H1 (cell line): ENCODE measurements at regions not wholly inside any gene's neighbourhood (a gene's known extent, or its start where the extent isn't known, plus 50 kb on each side); places are given as distances from the start of the nearest gene placed in this dataset.

Experiments
- CTCF ChIA-PET: fragments of 300-600 bp; sonication (Branson Sonifier 250); formaldehyde crosslinking; loops from one replicate; lab custom pipeline; 2021; ENCODE audit not compliant: partially characterized antibody; lab: Charles Lee
- POLR2A ChIA-PET: fragments of 300-600 bp; sonication (Branson Sonifier 250); formaldehyde crosslinking; loops from one replicate; lab custom pipeline; 2021; ENCODE audit warnings: inconsistent platforms; ENCODE audit not compliant: partially characterized antibody; lab: Charles Lee
- DNase-seq, 2 experiments: peaks; one replicate each; pipeline versions ENCODE4 v3.0.0 to v3.0.0-alpha.2; 2010 to 2022; ENCODE audit warnings: low spot score in 2 of 2, low read depth in 1 of 2, mixed read lengths in 1 of 2
- FAIRE-seq: peaks from 2 replicates; lab custom pipeline; 2011; peaks lifted over from hg19 to GRCh38; lab: Jason Lieb, UNC
- H2AFZ ChIP-seq: 2 replicates; pipeline ENCODE4 v1.8.1; 2012; ENCODE audit warnings: low read length, inconsistent platforms
- H2AK5ac ChIP-seq: 2 replicates; pipeline ENCODE4 v1.6.1; 2013; ENCODE audit warnings: low read depth, low read length
- H2BK120ac ChIP-seq: replicated peaks from 2 replicates; pipeline ENCODE3; 2013; ENCODE audit warnings: low read depth, low read length, inconsistent platforms
- H2BK12ac ChIP-seq: 2 replicates; pipeline ENCODE4 v1.6.1; 2013; ENCODE audit warnings: low read depth, low read length
- H2BK15ac ChIP-seq: 2 replicates; pipeline ENCODE4 v1.6.1; 2013; ENCODE audit warnings: low read length
- H2BK20ac ChIP-seq: 2 replicates; pipeline ENCODE4 v1.6.1; 2013; ENCODE audit warnings: low read length
- H2BK5ac ChIP-seq: 2 replicates; pipeline ENCODE4 v1.6.1; 2013; ENCODE audit warnings: low read depth, low read length
- H3K14ac ChIP-seq: 2 replicates; pipeline ENCODE4 v1.6.1; 2013; ENCODE audit warnings: inconsistent platforms; ENCODE audit not compliant: insufficient read length
- H3K18ac ChIP-seq: 2 replicates; pipeline ENCODE4 v1.6.1; 2013; ENCODE audit warnings: low read length; ENCODE audit errors: extremely low read depth
- H3K23ac ChIP-seq: 2 replicates; pipeline ENCODE4 v1.6.1; 2013; ENCODE audit warnings: inconsistent platforms; ENCODE audit not compliant: insufficient read length
- H3K23me2 ChIP-seq: 2 replicates; pipeline ENCODE4 v1.6.1; 2013; ENCODE audit warnings: low read depth, low read length
- H3K27ac ChIP-seq: 2 replicates; pipeline ENCODE4 v1.6.1; 2011; ENCODE audit warnings: low read depth, low read length, inconsistent platforms
- H3K27me3 ChIP-seq, 4 experiments: replicated peaks in 1 of 4; 1 replicate in 1 of 4; 2 replicates in 3 of 4; pipeline versions ENCODE4 v1.6.1 to v1.8.1; 2011 to 2013; ENCODE audit warnings: low read length in 3 of 4, mild to moderate bottlenecking in 3 of 4, inconsistent platforms in 2 of 4, mixed read lengths in 2 of 4, moderate library complexity in 1 of 4; ENCODE audit not compliant: control insufficient read depth in 3 of 4, insufficient read depth in 3 of 4; ENCODE audit errors: extremely low read depth in 1 of 4
- H3K36me3 ChIP-seq, 4 experiments: 2 replicates each; pipeline versions ENCODE4 v1.6.1 to v1.8.1; 2011 to 2013; ENCODE audit warnings: mild to moderate bottlenecking in 4 of 4, low read length in 3 of 4, moderate library complexity in 2 of 4, control low read depth in 1 of 4, inconsistent platforms in 1 of 4; ENCODE audit not compliant: insufficient read depth in 4 of 4, control insufficient read depth in 2 of 4
- H3K4ac ChIP-seq: replicated peaks from 2 replicates; pipeline ENCODE3; 2013; ENCODE audit warnings: low read length, low read depth, mixed read lengths, inconsistent platforms; ENCODE audit not compliant: insufficient read length
- H3K4me1 ChIP-seq, 4 experiments: replicated peaks in 1 of 4; 1 replicate in 1 of 4; 2 replicates in 3 of 4; pipeline versions ENCODE4 v1.6.1 to v1.8.1; 2011 to 2013; ENCODE audit warnings: low read length in 3 of 4, inconsistent platforms in 2 of 4, mixed read lengths in 1 of 4; ENCODE audit not compliant: insufficient read depth in 4 of 4, control insufficient read depth in 3 of 4
- H3K4me2 ChIP-seq, 2 experiments: 2 replicates each; pipeline versions ENCODE4 v1.6.1 to v1.8.1; 2011 to 2013; ENCODE audit warnings: low read depth in 2 of 2, low read length in 2 of 2, control low read depth in 1 of 2, inconsistent platforms in 1 of 2, mild to moderate bottlenecking in 1 of 2; ENCODE audit not compliant: insufficient read depth in 1 of 2
- H3K4me3 ChIP-seq, 4 experiments: fragments of 200-600, 300-600 bp in 1 of 4; sonication (generic), shearing (Covaris generic), sonication (Bioruptor Twin) in 1 of 4; 2 replicates each; pipeline versions ENCODE4 v1.5.1 to v1.8.1; 2011 to 2016; ENCODE audit warnings: low read length in 4 of 4, low read depth in 3 of 4, control low read depth in 2 of 4, inconsistent platforms in 2 of 4, mild to moderate bottlenecking in 2 of 4, mixed read lengths in 1 of 4, moderate library complexity in 1 of 4; ENCODE audit not compliant: insufficient read depth in 2 of 4; ENCODE audit errors: extremely low read depth in 1 of 4
- H3K56ac ChIP-seq: replicated peaks from 2 replicates; pipeline ENCODE3; 2013; ENCODE audit warnings: low read depth, mild to moderate bottlenecking, mixed read lengths, low read length, inconsistent platforms; ENCODE audit not compliant: insufficient read length
- H3K79me1 ChIP-seq: 2 replicates; pipeline ENCODE4 v1.6.1; 2013; ENCODE audit warnings: low read depth, low read length, control low read depth
- H3K79me2 ChIP-seq, 2 experiments: 2 replicates each; pipeline versions ENCODE4 v1.6.1 to v1.8.1; 2012 to 2013; ENCODE audit warnings: low read length in 2 of 2, mild to moderate bottlenecking in 2 of 2, inconsistent platforms in 1 of 2; ENCODE audit not compliant: insufficient read depth in 2 of 2, control insufficient read depth in 1 of 2
- H3K9ac ChIP-seq, 4 experiments: replicated peaks in 1 of 4; 1 replicate in 1 of 4; 2 replicates in 3 of 4; pipeline versions ENCODE4 v1.6.1 to v1.8.1; 2011 to 2013; ENCODE audit warnings: low read depth in 3 of 4, low read length in 3 of 4, control low read depth in 2 of 4, mild to moderate bottlenecking in 2 of 4, moderate library complexity in 2 of 4, inconsistent platforms in 1 of 4; ENCODE audit errors: extremely low read depth in 1 of 4
- H3K9me3 ChIP-seq, 2 experiments: 2 replicates each; pipeline versions ENCODE4 v1.6.1 to v1.8.1; 2012 to 2013; ENCODE audit warnings: mild to moderate bottlenecking in 2 of 2, moderate library complexity in 2 of 2, control low read depth in 1 of 2, inconsistent platforms in 1 of 2, low read depth in 1 of 2, low read length in 1 of 2, mixed read lengths in 1 of 2; ENCODE audit not compliant: insufficient read depth in 2 of 2
- H4K20me1 ChIP-seq, 2 experiments: replicated peaks in 1 of 2; 2 replicates each; pipeline versions ENCODE3 to v1.8.1; 2011 to 2013; ENCODE audit warnings: inconsistent platforms in 2 of 2, low read length in 2 of 2, mild to moderate bottlenecking in 1 of 2; ENCODE audit not compliant: insufficient read depth in 2 of 2, control insufficient read depth in 1 of 2
- H4K5ac ChIP-seq: 2 replicates; pipeline ENCODE4 v1.6.1; 2013; ENCODE audit warnings: low read length, low read depth, mixed read lengths, inconsistent platforms; ENCODE audit not compliant: insufficient read length
- H4K8ac ChIP-seq: 2 replicates; pipeline ENCODE4 v1.8.0; 2013; ENCODE audit warnings: mild to moderate bottlenecking, moderate library complexity, low read length, inconsistent platforms; ENCODE audit not compliant: insufficient read depth; ENCODE audit errors: extremely low read depth
- H4K91ac ChIP-seq: replicated peaks from 2 replicates; pipeline ENCODE3; 2013; ENCODE audit warnings: low read length, mixed read lengths, inconsistent platforms; ENCODE audit not compliant: insufficient read length
- ATF2 ChIP-seq: IDR thresholded peaks from 2 replicates; pipeline ENCODE4 v1.6.1; 2012; ENCODE audit warnings: low read length, inconsistent platforms
- BCL11A ChIP-seq, 2 experiments: IDR thresholded peaks; one replicate each; pipeline ENCODE4 v1.6.1; 2011; ENCODE audit warnings: low read depth in 2 of 2, low read length in 2 of 2, mild to moderate bottlenecking in 2 of 2
- CREB1 ChIP-seq: IDR thresholded peaks from 2 replicates; pipeline ENCODE4 v1.6.1; 2012; ENCODE audit warnings: inconsistent platforms
- EGR1 ChIP-seq: IDR thresholded peaks from 2 replicates; pipeline ENCODE4 v1.6.1; 2011; ENCODE audit warnings: low read depth, low read length, borderline replicate concordance
- EP300 ChIP-seq, 2 experiments: IDR thresholded peaks; 1 replicate in 1 of 2; 2 replicates in 1 of 2; pipeline ENCODE4 v1.6.1; 2011 to 2012; ENCODE audit warnings: low read depth in 2 of 2, low read length in 2 of 2, mild to moderate bottlenecking in 2 of 2, borderline replicate concordance in 1 of 2, inconsistent platforms in 1 of 2, moderate library complexity in 1 of 2
- GTF2F1 ChIP-seq: IDR thresholded peaks from 2 replicates; pipeline ENCODE4 v1.6.1; 2012; ENCODE audit warnings: low read depth, low read length, improper control_type of control experiment, borderline replicate concordance
- KDM5A ChIP-seq: fragments of 200-600 bp; IDR thresholded peaks from 2 replicates; pipeline ENCODE4 v1.7.1; 2012; ENCODE audit warnings: mild to moderate bottlenecking, low read length, inconsistent platforms, mixed read lengths
- MAFK ChIP-seq: IDR thresholded peaks from 2 replicates; pipeline ENCODE4 v1.6.1; 2012; ENCODE audit warnings: low read depth, mild to moderate bottlenecking, improper control_type of control experiment, low read length
- POLR2AphosphoS5 ChIP-seq: IDR thresholded peaks from 2 replicates; pipeline ENCODE4 v1.6.1; 2011; ENCODE audit warnings: low read depth, low read length
- RBBP5 ChIP-seq: IDR thresholded peaks from 2 replicates; pipeline ENCODE4 v1.7.1; 2012; ENCODE audit warnings: low read depth, mild to moderate bottlenecking, inconsistent platforms, low read length, moderate library complexity, borderline replicate concordance
- USF2 ChIP-seq: IDR thresholded peaks from 2 replicates; pipeline ENCODE4 v1.6.1; 2011; ENCODE audit warnings: low read length, improper control_type of control experiment
- ZNF274 ChIP-seq: IDR thresholded peaks from 2 replicates; pipeline ENCODE4 v1.7.0; 2012; ENCODE audit warnings: low read length, borderline replicate concordance; ENCODE audit errors: extremely low read depth
- WGBS, 2 experiments: shearing (Covaris generic) in 1 of 2; methylation state at CpG; one replicate each; pipeline versions ENCODE4 v1.1.6 to v1.1.7; 2013 to 2015; ENCODE audit warnings: low lambda C conversion rate in 2 of 2, mixed read lengths in 2 of 2, inconsistent platforms in 1 of 2, low coverage in 1 of 2, missing lambda C conversion rate in 1 of 2; ENCODE audit not compliant: insufficient replicate concordance in 2 of 2, insufficient coverage in 1 of 2, insufficient read length in 1 of 2; ENCODE audit errors: extremely low coverage in 1 of 2, missing lambda C conversion rate in 1 of 2; 5-methylcytosine and 5-hydroxymethylcytosine counted together

- no peak overlapping the region for H3K4me2 ChIP-seq
- H2BK15ac ChIP-seq = no peak overlapping the region
- no peak overlapping the region for H2BK20ac ChIP-seq
- H3K4me1 ChIP-seq = peaks cover 0 to 2% (median 0%) of the 10 kb centered on the region in 4 experiments; a peak in 1 of 7 replicates
- no peak overlapping the region for H2AFZ ChIP-seq
- H3K18ac ChIP-seq = no peak overlapping the region
- H2AK5ac ChIP-seq = no peak overlapping the region
- no peak overlapping the region for H3K23ac ChIP-seq
- no peaks in the 10 kb centered on the region for H4K20me1 ChIP-seq
- H4K5ac ChIP-seq = no peak overlapping the region
- ChIA-PET POLR2A (no interaction called here), CTCF (interaction anchor here (1.6 kb wide), 1 partner anchor 82 kb away, joined by 4 read pairs; no protein-coding TSS in a partner anchor)
- H3K36me3 ChIP-seq = no peaks in the 10 kb centered on the region
- no peak overlapping the region for H4K91ac ChIP-seq
- H3K27ac ChIP-seq = no peak overlapping the region
- H3K14ac ChIP-seq = no peak overlapping the region
- H3K9me3 ChIP-seq = no peaks in the 10 kb centered on the region
- no peak overlapping the region for H2BK5ac ChIP-seq
- no peaks in the 10 kb centered on the region for H3K79me1 ChIP-seq
- H3K23me2 ChIP-seq = no peaks in the 10 kb centered on the region
- H4K8ac ChIP-seq = no peak overlapping the region
- H2BK12ac ChIP-seq = no peak overlapping the region
- H3K4me3 ChIP-seq = no peak overlapping the region
- no peaks in the 10 kb centered on the region for H3K79me2 ChIP-seq
- no peak overlapping the region for H3K9ac ChIP-seq
- WGBS, 2 experiments = 98% methylated on average over 2 of the region's 2 CpGs; no CpG with 5 or more reads in 1 of the 2 experiments
- no peak overlapping the region for H3K56ac ChIP-seq
- DNase-seq (no peak), FAIRE-seq (no peak)
- no peak overlapping the region for H2BK120ac ChIP-seq
- H3K27me3 ChIP-seq = no peaks in the 10 kb centered on the region
- H3K4ac ChIP-seq = no peak overlapping the region
- no peak for TF ChIP-seq ATF2
- no peak for TF ChIP-seq RBBP5
- TF ChIP-seq ZNF274 = no peak
- no peak for TF ChIP-seq GTF2F1
- no peak for TF ChIP-seq POLR2AphosphoS5
- no peak for TF ChIP-seq BCL11A (IDR thresholded peaks at IDR 0.05; ENCODE audit: low read depth in 2 of 2, low read length in 2 of 2)
- no peak for TF ChIP-seq EGR1
- TF ChIP-seq CREB1 = no peak
- TF ChIP-seq KDM5A = no peak
- TF ChIP-seq MAFK = no peak
- no peak for TF ChIP-seq USF2
- no peak for TF ChIP-seq EP300 (IDR thresholded peaks at IDR 0.05; ENCODE audit: borderline replicate concordance in 1 of 2, low read depth in 2 of 2, low read length in 2 of 2)
These were observed 95.3 kb upstream of the PAQR3 start for GRCh38 chr4:79034544-79034943.
